Heart left ventricle (tissue), 13 donors: ENCODE measurements at regions not wholly inside any gene's neighbourhood (a gene's known extent, or its start where the extent isn't known, plus 50 kb on each side); places are given as distances from the start of the nearest gene placed in this dataset.

Experiments
- CTCF ChIP-seq, 12 donors: fragments of 200-600 bp; sonication (generic) in 4 of 12; IDR thresholded peaks; one replicate each; pipeline versions ENCODE4 v1.5.0 to v1.8.0; 2018 to 2022; ENCODE audit warnings: antibody characterized with exemption in 12 of 12, mild to moderate bottlenecking in 5 of 12
- POLR2A ChIP-seq, 2 donors: fragments of 450-650 bp; IDR thresholded peaks; one replicate each; pipeline ENCODE4 v1.6.1; 2017; ENCODE audit warnings: antibody characterized with exemption in 2 of 2, mild to moderate bottlenecking in 2 of 2, moderate library complexity in 2 of 2
- donor health status: ischemic (EF 13 %, LVEDD 7.1; RV severe dilation, severe dysfunction).
- donor health status: DM: no; HTN: yes; CAD: no.
- donor health status: DM: no; HTN: no; CAD: no.
- donor health status: ischemic (EF 25% LVEDD 6.9; RV normal size, moderate dysfunction).
- donor health status: ischemic (EF 25% LVEDD 5.7; RV mildly dilated, moderate dysfunction).
- donor health status: ischemic (EF 35%, LVEDD 5.7; RV mildly dilated, moderate dysfunction).
- donor health status: nonischemic (EF 11% LVEDD 7.7; RV severe dilation, severe dysfunction).
- donor health status: DM: yes; HTN: yes; CAD: no.
- donor health status: PGD.
- donor health status: ischemic (EF 29% LVEDD 5.4; RV normal size, mild dysfunction).
- donor health status: nonischemic (EF 23%, LVEDD 6.1; RV moderate dilation, normal function).

GRCh38 chr5:96096724-96097123 lies 135.1 kb upstream of the ELL2 start:
- TF ChIP-seq CTCF (IDR thresholded peaks at IDR 0.05) = no peak
- no peak for TF ChIP-seq POLR2A (IDR thresholded peaks at IDR 0.05)
